Ovary (tissue), 3 donors: ENCODE measurements at regions not wholly inside any gene's neighbourhood (a gene's known extent, or its start where the extent isn't known, plus 50 kb on each side); places are given as distances from the start of the nearest gene placed in this dataset.

Experiments
- EP300 ChIP-seq: sonication (generic); formaldehyde crosslinking; IDR thresholded peaks from one replicate; pipeline ENCODE4 v1.6.1; 2017; ENCODE audit warnings: antibody characterized with exemption
- POLR2A ChIP-seq: fragments of 450-650 bp; IDR thresholded peaks from one replicate; pipeline ENCODE4 v1.6.1; 2017; ENCODE audit warnings: antibody characterized with exemption, mild to moderate bottlenecking, moderate library complexity
- TF ChIP-seq, protein P1 (sequence below), 3 donors: fragments of 450-650 bp in 2 of 3; fragments of 200-600 bp in 1 of 3; IDR thresholded peaks; one replicate each; pipeline versions ENCODE4 v1.5.1 to v1.8.0; 2016 to 2022; ENCODE audit warnings: antibody characterized with exemption in 3 of 3, mild to moderate bottlenecking in 1 of 3
- donor health status: DM: no; HTN: no; CAD: no.

GRCh38 chr5:98432378-98432777, 341.1 kb upstream of the RGMB start:
- TF ChIP-seq, protein P1, sequence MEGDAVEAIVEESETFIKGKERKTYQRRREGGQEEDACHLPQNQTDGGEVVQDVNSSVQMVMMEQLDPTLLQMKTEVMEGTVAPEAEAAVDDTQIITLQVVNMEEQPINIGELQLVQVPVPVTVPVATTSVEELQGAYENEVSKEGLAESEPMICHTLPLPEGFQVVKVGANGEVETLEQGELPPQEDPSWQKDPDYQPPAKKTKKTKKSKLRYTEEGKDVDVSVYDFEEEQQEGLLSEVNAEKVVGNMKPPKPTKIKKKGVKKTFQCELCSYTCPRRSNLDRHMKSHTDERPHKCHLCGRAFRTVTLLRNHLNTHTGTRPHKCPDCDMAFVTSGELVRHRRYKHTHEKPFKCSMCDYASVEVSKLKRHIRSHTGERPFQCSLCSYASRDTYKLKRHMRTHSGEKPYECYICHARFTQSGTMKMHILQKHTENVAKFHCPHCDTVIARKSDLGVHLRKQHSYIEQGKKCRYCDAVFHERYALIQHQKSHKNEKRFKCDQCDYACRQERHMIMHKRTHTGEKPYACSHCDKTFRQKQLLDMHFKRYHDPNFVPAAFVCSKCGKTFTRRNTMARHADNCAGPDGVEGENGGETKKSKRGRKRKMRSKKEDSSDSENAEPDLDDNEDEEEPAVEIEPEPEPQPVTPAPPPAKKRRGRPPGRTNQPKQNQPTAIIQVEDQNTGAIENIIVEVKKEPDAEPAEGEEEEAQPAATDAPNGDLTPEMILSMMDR (IDR thresholded peaks at IDR 0.05) = no peak
- TF ChIP-seq POLR2A = no peak
- no peak for TF ChIP-seq EP300
